HG03108 (cell line): ENCODE measurements at regions not wholly inside any gene's neighbourhood (a gene's known extent, or its start where the extent isn't known, plus 50 kb on each side); places are given as distances from the start of the nearest gene placed in this dataset.
"Not testable (repeated sequence)": the region's sequence is repeated elsewhere in the genome, so short reads cannot be mapped to it uniquely, and the experiment has no call there.

Experiments
- ATAC-seq: cut with Tn5 transposase; IDR thresholded peaks from one replicate; pipeline ENCODE4 v1.9.1; 2021; ENCODE audit warnings: moderate library complexity; ENCODE audit not compliant: unreplicated experiment

DNA sequence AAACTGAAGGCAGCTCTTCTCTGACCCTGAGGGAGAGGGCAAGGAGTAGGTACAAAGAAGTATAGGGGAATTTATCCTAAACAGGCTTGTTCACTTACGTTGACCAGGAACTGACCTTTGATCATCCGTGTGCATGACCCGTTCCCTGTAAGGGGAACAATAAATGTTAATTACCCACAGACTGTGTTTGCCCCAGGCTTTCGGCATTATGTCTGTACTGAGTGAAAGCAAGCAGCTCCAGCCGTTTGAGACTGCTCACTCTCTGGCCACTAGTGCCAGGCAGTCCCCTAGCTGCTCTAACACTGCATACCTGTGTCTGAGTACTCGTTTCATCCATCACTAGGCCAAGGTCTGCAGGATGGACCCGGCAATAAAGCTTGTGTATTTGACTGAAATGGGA is 1365.3 kb downstream of the NCAM2 start:
- ATAC-seq = no peak

DNA sequence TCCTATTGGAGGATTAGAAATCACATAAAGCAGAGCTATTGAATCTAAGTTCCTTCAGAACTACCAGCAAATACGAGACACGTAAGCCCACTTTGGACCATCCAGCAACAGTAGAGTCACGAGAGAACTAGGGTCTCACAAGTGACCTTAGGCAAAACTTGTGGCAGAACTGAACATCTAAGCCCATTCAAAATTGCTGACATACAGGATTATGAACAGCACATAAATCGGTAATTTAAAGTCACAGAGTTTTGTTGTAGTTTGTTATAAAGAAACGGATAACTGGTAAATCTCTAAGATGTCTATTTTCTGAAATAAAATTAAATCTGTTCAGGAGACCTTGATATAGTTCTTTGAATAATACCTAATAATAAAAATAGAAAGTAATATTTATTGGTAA is 1366.0 kb downstream of the NCAM2 start:
- ATAC-seq = no peak

DNA sequence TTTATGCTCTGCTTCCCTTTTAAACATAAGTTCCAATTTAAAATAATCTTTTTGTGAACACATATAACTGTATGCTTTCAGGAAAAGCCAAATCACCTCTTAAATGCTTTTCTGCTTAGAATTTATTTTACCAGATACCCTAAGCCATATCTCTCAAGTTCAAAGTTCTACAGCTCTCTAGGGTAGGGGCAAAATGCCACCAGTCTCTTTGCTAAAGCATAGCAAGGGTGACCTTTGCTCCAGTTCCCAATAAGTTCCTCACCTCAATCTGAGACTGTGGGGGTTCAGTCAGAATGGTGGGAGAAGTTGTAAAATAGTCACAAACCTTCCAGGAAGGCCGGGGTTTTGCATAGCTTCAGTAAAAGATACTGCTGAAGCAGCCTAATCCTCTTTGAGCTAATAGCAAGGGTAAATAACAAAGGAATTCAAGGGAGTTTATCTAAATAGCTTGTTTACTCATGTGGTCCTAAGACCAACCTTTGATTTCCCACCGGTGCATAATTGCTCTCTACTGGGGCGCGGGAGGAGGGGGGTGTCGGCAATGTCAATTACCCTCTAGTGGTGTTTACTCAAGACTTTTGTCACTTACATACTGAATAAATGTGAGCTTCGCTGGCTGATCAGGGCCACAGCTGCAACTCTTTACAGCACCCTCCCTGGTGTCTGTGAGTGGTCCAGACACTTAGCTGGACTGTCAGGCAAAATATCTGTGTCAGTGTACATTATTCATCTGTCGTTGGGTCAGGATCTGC is 1376.2 kb downstream of the NCAM2 start:
- ATAC-seq = no peak

DNA sequence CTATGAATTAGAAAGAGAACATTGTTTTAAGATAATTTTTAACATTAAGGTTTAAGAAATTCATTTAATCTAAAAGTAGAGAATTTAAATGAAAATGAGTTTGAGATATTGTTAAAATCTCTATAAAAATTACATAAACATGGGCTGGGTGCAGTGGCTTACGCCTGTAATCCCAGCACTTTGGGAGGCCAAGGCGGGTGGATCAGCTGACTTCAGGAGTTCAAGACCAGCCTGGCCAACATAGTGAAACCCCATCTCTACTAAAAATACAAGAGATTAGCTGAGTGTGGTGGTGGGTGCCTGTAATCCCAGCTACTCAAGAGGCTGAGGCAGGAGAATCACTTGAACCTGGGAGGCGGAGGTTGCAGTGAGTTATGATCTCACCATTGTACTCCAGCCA is 1379.6 kb downstream of the NCAM2 start:
- ATAC-seq = not testable (repeated sequence)

DNA sequence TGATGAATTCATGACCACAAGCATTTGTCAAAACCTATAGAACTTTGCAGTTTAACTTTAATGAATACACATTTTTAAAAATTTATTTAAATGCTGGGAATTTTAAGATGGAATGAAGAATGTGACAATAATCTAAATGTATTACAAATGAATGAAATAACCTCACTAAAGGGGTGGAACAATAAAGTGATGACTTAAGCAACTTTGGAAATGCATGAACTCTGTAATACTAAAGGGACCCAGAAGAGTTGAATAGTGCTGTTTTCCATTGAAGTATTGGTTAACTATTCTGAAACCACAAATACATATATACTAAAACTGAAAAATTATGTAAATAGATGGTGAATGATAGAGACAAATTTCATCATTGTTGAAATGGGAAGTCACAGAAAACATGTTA is 1395.1 kb downstream of the NCAM2 start:
- ATAC-seq = no peak

DNA sequence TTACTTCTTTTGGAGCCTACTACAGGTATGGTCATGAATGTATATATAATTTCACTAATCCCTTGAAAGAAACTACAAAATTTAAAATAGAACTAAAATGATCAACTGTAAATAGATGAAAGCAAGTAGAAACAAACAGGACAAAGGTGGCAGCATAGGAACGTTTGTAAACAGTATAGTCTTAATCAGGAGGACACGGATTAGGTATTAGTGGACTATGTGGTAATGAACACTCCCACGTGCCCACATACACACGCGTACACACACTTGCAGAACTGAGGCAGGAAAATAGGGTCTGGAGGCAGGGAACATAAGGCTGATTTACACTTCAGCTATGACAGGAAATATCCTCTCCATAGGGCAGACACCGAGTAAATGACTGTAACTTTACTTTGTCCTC is 1397.8 kb downstream of the NCAM2 start:
- ATAC-seq = no peak

DNA sequence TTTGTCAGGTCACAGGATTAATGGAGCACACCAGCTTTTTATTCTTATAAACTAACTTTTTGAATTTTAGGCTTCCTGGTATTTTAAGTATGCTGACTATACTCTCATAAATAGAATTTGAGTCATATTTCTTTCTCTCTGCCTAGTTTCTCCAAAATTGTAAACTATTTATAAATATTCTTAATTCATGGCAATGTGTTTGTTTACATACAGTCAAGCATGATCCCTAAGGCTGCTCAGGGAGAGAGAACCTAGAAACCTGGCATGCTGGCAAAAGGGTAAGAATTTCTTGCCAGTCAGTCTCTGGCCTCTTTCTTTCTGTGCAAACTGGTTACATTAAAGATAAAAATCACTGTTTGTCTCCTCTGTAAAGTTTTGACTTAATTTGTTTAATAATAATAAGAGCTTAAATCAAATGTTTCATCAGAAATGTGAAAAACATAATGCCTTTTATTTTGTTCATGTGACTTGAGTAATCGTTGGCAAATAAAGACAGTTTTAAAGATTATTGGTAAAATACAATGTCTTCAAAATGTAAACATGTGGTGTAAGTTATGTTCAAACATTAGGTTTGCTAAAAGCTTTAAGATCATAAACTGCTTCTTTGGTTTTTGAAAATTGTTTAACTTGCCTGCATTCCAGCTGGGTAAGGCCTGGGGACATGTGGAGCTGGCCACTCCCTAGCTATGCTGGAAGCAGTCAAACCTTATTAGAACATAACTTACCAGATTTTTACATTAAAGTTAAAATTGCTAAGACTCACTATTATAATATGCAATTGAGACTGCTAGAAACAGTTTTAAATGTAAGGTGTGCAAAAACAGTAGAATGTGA is 1401.7 kb downstream of the NCAM2 start:
- no peak for ATAC-seq

DNA sequence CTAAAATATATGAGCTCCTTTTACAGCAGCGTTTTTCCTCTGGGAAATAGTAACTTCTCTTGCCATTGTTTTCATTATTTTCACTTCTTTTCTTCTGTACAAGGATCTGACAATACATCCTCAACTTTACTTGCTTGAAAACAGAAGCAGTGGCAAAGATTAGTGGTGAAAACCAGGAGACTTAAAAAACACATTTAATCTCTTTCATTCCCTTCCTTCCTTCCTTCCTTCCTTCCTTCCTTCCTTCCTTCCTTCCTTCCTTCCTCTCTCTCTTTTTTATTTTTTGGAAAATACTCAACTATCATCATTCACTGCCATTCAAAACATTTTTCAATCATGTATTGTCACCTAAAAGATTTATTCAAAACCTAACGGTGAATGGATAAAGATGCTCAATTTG is 1411.4 kb downstream of the NCAM2 start:
- ATAC-seq = no peak

DNA sequence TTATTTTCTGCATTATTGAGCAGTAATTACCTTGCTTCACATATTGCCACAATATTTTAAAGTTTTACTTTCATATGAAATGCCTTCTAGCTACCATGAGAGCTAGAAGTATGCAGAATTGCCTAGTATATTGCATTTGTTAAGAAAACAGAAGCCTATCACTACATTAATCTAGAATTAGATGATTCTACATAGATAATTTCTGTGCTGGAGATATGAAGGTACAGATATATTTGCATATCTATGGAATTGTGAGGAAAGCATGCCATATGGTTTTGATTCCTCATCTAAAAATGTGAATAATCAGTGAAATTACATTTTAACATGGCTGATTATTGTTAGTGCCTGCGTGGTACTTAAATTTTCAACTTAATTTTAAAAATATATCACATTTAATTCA is 1418.3 kb downstream of the NCAM2 start:
- ATAC-seq = no peak

DNA sequence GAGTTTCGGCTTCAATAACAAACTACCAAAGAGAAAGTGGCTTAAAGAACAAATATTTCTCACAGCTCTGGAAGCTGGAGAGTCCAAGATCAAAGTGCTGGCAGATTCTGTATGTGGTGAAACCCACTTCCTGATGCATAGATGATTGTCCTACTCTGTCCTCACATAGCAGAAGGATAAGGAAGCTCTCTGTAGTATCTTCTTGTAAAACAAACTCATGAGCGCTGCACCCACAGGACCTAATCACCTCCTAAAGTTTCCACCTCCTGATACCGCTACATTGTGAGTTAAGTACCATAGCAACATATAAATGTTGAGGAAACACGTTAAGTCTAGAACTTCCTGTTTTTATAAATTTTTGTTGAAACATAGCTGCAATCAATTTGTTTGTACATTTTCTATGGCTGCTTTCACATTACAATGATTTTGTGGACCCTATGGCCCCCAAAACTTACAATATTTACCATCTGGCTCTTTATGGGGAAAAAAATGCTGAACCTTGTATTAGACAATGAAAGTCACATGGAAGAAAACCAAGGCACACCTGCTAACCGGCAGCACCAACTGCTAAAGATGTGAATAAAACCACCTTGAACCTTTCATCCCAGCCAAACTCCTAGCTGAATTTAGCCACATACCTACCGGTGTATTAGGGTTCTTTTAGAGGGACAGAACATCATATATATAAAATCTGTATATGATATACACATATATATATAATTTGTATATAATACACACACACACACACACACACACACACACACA is 1423.4 kb downstream of the NCAM2 start:
- no peak for ATAC-seq

DNA sequence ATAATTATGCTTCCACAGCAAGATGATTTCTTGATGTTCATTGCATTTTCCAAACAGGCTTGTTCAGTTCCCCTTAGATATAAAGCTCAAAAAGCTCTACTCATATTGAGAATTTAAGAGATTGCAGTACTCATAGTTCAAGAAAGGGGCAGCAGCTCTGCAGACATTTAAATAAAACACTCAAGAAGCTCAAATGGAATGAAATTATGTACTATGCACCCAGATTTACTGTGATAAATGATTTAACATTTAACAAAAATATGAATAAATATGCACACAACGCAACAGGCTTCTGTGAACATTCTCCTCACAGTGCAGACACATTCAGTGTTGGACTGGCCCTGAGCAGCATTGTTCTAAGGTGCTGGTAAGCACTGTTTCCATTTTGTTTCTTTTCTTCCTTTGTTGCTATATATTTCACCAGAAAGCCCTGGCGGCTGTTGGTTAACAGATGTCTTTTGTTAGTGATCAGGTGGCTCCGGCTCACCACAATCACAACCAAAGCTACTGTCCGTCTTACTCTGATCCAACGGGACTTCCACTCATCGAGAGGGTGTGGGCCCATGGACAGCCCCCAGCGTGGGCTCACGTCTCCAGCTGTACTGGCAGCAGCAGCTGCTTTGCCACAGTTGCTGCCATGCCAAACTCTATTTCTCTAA is 1440.3 kb downstream of the NCAM2 start:
- no peak for ATAC-seq

DNA sequence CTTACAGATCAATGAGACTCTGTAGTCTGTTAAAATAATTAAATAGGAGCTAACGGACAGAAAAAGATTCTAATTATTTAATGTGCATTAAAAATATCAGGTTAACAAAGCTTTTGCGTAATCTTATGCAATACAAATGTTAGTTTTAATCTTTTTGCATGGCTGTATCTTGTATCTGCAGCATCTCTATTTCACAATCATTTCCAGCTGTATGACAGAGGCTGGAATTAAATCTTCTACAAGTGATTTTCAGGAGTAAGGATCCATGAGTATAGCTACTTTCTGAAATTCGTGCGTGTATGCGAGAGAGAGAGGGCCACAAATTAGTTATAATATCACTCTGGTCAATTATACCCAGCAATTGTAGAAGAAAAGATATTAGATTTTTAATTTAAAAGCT is 1446.8 kb downstream of the NCAM2 start:
- no peak for ATAC-seq

DNA sequence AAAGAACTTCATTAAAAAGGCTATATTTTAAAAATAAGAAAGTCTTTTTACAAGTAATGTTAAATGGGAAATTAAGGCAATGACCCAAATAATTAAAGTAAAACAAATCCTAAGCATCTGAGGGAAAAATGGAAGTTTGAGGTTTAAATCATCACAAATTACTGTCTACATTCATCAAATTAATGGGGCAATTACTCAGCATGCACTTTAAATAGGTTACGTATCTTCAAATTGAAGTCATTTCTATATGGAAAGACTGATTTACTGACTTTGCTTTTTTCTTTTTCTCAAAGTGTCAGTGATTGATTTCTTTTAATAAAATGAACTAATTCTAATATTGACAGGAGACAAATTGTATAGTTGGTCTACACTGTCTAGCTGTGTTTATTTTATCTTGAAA is 1452.3 kb downstream of the NCAM2 start:
- ATAC-seq = no peak

DNA sequence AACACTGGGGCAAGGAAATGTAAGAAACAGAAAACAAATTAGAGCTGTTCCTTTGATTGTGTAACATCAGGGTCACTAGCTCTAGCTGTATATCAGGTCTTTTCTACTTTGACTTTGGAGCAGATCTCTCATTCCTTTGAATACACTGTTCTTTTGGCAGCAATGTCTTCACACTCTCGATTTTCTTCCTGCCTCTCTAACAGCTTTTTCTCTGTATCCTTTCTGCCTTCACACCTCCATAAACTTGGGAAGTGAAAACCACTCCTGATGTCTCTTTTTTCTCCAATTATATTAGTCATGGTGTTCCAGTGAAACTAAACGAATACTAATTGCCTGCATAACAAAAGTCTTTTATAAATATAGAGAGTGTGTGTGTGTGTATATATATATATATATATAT is 1458.0 kb downstream of the NCAM2 start:
- ATAC-seq = no peak

DNA sequence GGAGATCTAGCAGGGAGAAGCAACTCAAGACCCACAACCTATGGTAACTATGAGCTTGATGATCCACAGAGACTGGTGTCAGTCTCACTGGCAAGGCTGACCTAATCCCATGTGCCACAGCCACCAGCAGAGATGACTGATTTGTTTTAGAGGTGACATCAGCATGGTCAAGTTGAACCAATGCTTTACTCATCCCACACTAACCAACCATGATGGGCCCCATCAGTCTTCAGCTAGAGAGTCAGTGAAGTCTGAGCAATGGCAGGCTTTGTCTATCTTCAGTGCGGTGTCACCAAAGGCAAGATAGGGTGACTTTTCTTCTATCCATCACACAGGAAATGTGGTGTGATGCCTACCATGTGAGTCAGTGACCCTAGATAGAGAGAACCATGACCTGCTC is 1470.7 kb downstream of the NCAM2 start:
- ATAC-seq = no peak

DNA sequence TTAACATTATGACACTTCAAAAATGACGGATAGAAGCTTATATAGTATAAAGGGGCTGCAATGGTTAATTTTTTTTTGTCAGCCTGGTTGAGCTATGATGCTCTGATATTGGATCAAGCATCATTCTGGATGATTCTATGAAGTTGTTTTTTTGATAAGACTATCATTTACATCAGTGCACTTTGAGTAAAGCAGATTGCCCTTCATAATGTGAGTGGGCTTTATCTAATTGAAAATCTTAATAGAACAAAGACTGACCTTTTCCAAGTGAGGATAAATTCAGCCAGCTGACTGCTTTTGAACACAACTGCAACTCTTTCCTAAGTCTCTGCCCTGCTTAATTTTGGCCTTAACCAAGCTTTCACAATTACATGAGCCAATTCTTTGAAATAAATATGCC is 1476.2 kb downstream of the NCAM2 start:
- no peak for ATAC-seq

DNA sequence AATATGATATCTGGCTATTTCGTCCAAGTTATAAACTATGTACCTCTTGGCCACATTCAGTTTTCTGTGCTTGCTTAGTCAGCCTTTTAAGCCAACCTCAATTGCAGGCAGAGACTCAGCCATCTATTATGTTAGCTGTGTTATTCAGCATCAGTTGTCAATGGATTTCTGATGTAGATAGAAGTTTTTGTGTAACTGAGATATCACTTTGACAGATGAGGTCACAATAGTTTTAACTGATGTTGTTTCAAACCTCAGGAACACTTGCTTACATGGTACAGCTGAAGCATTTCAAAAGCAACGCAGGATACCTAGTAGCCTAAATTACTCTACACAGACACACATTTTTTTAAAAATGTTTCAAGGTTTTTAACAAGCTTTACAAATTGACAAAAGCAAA is 1478.0 kb downstream of the NCAM2 start:
- no peak for ATAC-seq

DNA sequence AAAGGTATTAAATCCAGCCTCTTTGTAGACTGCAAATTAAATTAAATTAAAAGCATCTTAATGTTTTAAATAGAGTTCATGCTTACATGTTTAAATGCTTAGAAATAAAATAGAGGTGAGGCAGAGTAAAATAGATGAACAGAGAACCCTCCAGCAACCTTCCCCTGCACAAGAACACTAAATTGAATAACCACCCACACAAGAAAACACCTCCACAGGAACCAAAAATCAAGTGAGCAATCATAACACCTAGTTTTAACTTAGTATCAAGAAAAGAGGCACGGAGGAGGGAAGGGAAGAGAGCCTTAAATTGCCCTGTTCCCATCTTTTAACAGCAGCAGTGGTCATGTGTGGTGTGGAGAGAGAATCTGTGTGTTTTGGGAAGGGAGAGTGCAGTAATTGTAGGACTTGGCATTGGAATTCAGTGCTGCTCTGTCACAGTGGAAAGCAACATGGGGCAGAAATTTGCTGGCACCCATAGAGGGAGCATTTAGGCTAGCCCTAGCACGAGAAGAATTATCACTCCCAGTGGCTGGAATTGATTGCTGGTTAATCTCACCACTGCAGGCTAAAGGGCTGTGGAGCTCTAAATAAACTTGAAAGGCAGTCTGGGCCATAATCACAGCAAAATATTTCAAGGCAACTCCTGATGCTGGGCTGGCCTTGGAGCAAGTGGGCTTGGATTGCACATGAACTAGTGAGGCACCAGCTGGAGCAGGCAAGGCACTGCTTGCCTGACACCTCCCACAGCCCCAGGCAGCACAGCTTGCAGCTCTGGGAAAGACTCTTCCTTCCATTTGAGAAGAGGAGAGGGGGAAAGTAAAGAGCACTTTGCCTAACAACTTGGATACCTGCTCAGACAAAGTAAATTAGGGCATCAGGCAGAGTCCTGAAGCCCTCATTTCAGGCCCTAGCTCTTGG is 1478.8 kb downstream of the NCAM2 start:
- no peak for ATAC-seq

DNA sequence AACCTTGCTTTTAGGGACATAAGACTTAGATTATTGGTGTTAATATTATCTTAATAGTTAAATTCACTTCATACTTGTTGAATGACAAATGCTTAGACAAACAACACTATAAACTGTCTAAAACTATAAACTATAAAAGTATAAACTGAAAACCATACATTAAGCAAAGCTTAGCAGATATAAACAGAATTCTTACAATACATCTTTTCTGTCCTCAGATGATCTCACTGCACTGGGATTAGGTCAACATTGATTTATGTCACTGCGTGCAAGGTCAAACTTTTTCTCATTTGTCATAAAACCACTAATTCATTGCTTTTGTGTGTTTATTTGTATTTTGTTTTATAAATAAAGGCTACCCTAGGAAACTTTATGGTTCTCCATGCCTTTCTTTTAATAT is 1491.8 kb downstream of the NCAM2 start:
- ATAC-seq = no peak

DNA sequence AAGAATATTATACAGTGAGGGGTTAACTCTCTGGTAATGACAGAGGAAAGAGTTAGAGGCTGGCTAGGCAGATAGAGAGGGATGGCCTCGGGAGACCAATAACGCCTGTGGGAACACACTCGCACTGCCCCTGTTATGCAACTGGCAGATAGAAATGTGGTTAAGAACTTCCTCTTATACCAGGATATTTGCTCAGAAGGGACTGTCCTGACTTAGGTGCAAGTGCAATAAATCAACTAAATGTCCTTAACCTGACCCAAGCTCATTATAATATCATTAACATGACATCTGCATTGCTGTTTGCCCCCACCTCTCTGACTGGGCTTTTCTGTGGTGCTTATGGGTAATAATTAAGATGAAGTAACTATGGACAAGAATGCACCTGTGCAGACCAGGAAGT is 1518.0 kb downstream of the NCAM2 start:
- ATAC-seq = no peak
